Fibroblast of pulmonary artery (primary cell): ENCODE measurements at regions not wholly inside any gene's neighbourhood (a gene's known extent, or its start where the extent isn't known, plus 50 kb on each side); places are given as distances from the start of the nearest gene placed in this dataset.

Experiments
- DNase-seq: peaks from one replicate; pipeline ENCODE4 v3.0.0-alpha.2; 2010; ENCODE audit warnings: low read depth
- H3K4me3 ChIP-seq: replicated peaks from 2 replicates; pipeline ENCODE4 v1.5.1; 2011; ENCODE audit warnings: low read depth, mild to moderate bottlenecking, control low read depth, low read length, moderate library complexity
- TF ChIP-seq, protein P1 (sequence below): IDR thresholded peaks from 2 replicates; pipeline ENCODE4 v1.5.1; 2011; ENCODE audit warnings: mild to moderate bottlenecking, control low read depth, low read length, inconsistent platforms; ENCODE audit errors: missing control alignments

- DNase-seq: no peak
- TF ChIP-seq, protein P1, sequence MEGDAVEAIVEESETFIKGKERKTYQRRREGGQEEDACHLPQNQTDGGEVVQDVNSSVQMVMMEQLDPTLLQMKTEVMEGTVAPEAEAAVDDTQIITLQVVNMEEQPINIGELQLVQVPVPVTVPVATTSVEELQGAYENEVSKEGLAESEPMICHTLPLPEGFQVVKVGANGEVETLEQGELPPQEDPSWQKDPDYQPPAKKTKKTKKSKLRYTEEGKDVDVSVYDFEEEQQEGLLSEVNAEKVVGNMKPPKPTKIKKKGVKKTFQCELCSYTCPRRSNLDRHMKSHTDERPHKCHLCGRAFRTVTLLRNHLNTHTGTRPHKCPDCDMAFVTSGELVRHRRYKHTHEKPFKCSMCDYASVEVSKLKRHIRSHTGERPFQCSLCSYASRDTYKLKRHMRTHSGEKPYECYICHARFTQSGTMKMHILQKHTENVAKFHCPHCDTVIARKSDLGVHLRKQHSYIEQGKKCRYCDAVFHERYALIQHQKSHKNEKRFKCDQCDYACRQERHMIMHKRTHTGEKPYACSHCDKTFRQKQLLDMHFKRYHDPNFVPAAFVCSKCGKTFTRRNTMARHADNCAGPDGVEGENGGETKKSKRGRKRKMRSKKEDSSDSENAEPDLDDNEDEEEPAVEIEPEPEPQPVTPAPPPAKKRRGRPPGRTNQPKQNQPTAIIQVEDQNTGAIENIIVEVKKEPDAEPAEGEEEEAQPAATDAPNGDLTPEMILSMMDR: no peak
- no peak overlapping the region for H3K4me3 ChIP-seq
Measured at GRCh38 chrX:9087271-9088040, 53.5 kb upstream of the FAM9B start.

DNA sequence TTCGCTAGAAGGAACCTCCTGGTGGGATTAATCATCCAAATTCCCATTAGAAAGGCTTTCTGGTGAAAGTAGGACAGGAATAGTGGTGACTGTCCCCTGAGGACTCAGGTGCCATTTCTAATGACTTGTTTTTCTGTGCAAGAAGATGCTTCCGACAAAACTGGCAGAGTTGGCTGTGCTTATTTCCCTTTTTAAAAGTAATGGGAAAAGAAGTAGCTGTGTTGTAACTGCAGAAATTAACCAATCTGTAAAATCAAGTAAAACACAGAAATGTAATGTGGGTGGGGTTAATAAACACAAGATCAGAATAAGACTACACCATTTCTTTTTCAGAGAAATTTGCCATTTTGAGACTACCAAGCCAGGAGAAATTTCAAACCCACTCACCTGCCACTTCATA, 55.0 kb upstream of the FAM9B start:
- no peak for DNase-seq
- TF ChIP-seq, protein P1: no peak
- no peak overlapping the region for H3K4me3 ChIP-seq

- no peak overlapping the region for H3K4me3 ChIP-seq
- DNase-seq: no peak
- TF ChIP-seq, protein P1: no peak
Measured at GRCh38 chrX:9090766-9091165, 56.8 kb upstream of the FAM9B start.

- DNase-seq: no peak
- no peak overlapping the region for H3K4me3 ChIP-seq
- TF ChIP-seq, protein P1: no peak
Measured at GRCh38 chrX:9091258-9091657, 57.3 kb upstream of the FAM9B start.

DNA sequence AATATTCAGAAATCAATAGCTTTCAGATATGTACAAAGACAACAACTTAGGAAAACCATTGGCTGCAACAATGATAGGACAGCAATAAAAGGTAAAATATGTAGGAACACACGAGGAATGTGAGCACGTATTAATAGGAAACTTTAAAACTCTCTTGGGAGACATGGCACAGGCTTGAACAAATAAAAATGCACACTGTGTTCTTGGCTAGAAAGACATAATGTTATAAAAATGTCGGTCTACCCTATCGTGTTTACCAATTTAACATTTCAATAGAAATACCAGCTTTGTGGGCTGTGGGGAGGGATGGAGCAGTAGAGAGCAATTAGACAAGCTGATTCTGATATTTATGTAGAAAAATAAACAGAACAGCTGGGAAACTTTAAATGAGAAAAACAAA, 69.0 kb upstream of the FAM9B start:
- TF ChIP-seq, protein P1: no peak
- no peak overlapping the region for H3K4me3 ChIP-seq
- DNase-seq: no peak

DNA sequence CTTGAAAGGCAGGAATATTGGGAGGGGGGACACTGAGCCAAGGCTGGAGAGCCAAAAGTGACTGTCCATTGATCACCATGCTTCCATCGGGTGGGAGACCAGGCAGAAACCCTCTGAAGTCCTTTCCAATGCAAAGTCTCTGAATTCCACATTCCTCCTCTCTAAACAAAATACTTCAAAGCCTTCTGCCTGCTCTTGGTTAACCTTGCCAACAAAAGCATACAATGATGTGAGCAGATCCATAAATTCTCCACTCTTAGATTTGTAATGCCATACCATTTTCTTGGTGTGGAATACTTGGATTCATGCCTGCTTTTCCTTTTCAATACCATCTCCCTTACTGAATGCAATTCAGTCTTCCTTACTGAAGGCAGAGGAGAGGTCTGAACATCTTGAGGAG, 74.1 kb upstream of the FAM9B start:
- TF ChIP-seq, protein P1: no peak
- no peak for DNase-seq
- H3K4me3 ChIP-seq: no peak overlapping the region

- TF ChIP-seq, protein P1: no peak
Measured at GRCh38 chrX:9110808-9111207, 76.9 kb upstream of the FAM9B start.

More at GRCh38 chrX:9110808-9111207, 76.9 kb upstream of the FAM9B start:
- no peak for DNase-seq
- no peak overlapping the region for H3K4me3 ChIP-seq
